K562 (cell line): ENCODE measurements at regions not wholly inside any gene's neighbourhood (a gene's known extent, or its start where the extent isn't known, plus 50 kb on each side); places are given as distances from the start of the nearest gene placed in this dataset.

Experiments
- ATAC-seq: fragments of 200-7000 bp; cut with Tn5 transposase; 3 replicates; pipeline ENCODE4 v1.9.1; 2020; ENCODE audit warnings: moderate library complexity
- BruUV-seq: library from RNA; stranded (reverse); fragments of 400-500 nt; replicated peaks from 2 replicates; lab custom pipeline; 2021; lab: Mats Ljungman, UMichigan
- CTCF ChIA-PET: fragments of 300-600 bp; formaldehyde crosslinking; extraction: SDS; loops from one replicate; lab custom pipeline; 2021; ENCODE audit warnings: low intra/inter-chr PET ratio; lab: Yijun Ruan, JAX
- POLR2A ChIA-PET: fragments of 300-600, 350-650 bp; sonication (Branson Sonifier 250); formaldehyde crosslinking; extraction: SDS; loops from one replicate; lab custom pipeline; 2021; ENCODE audit warnings: antibody characterized with exemption, inconsistent platforms; lab: Yijun Ruan, JAX
- DNase-seq, 4 experiments: peaks; one replicate each; pipeline versions ENCODE4 v3.0.0 to v3.0.0-alpha.2; 2011 to 2018; ENCODE audit warnings: low spot score in 3 of 4, mixed read lengths in 3 of 4; ENCODE audit errors: extremely low read depth in 1 of 4
- FAIRE-seq: peaks from 2 replicates; lab custom pipeline; 2011; peaks lifted over from hg19 to GRCh38; lab: Jason Lieb, UNC
- H2AFZ ChIP-seq: 2 replicates; pipeline ENCODE4 v1.6.0; 2011; ENCODE audit warnings: low read depth, low read length, control low read depth, inconsistent platforms
- H3K27ac ChIP-seq: fragments of 200-600 bp; 3 replicates; pipeline ENCODE4 v1.8.0; 2011; ENCODE audit warnings: low read depth, mild to moderate bottlenecking, control low read depth, inconsistent platforms, low read length, moderate library complexity, mixed read lengths; ENCODE audit errors: extremely low read depth
- H3K27me3 ChIP-seq, 2 experiments: fragments of 300-600 bp in 1 of 2; 2 replicates in 1 of 2; 3 replicates in 1 of 2; pipeline versions ENCODE4 v1.6.0 to v1.8.0; 2011; ENCODE audit warnings: inconsistent platforms in 2 of 2, low read length in 2 of 2, mild to moderate bottlenecking in 1 of 2, mixed read lengths in 1 of 2, moderate library complexity in 1 of 2; ENCODE audit not compliant: control insufficient read depth in 2 of 2, insufficient read depth in 2 of 2
- H3K36me3 ChIP-seq: fragments of 300-600 bp; 3 replicates; pipeline ENCODE4 v1.8.0; 2011; ENCODE audit warnings: mild to moderate bottlenecking, low read length, inconsistent platforms; ENCODE audit not compliant: control insufficient read depth, insufficient read depth
- H3K4me1 ChIP-seq, 2 experiments: fragments of 200-600 bp in 1 of 2; replicated peaks in 1 of 2; 2 replicates in 1 of 2; 3 replicates in 1 of 2; pipeline versions ENCODE4 v1.5.1 to v1.8.0; 2011; ENCODE audit warnings: inconsistent platforms in 2 of 2, low read length in 2 of 2, mild to moderate bottlenecking in 1 of 2, mixed read lengths in 1 of 2, moderate library complexity in 1 of 2; ENCODE audit not compliant: control insufficient read depth in 2 of 2, insufficient read depth in 2 of 2
- H3K4me2 ChIP-seq: 2 replicates; pipeline ENCODE4 v1.6.1; 2011; ENCODE audit warnings: low read length, control low read depth, inconsistent platforms, mixed read lengths; ENCODE audit not compliant: insufficient read depth
- H3K4me3 ChIP-seq: fragments of 200-600 bp; sonication (generic), shearing (Covaris generic); 2 replicates; pipeline ENCODE4 v1.5.1; 2016; ENCODE audit warnings: control low read depth, inconsistent platforms
- H3K79me2 ChIP-seq: fragments of 200-600 bp; 3 replicates; pipeline ENCODE4 v1.8.0; 2011; ENCODE audit warnings: low read length, inconsistent platforms; ENCODE audit not compliant: control insufficient read depth, insufficient read depth
- H3K9ac ChIP-seq, 2 experiments: 2 replicates each; pipeline versions ENCODE4 v1.6.0 to v1.6.1; 2011; ENCODE audit warnings: low read depth in 2 of 2, low read length in 2 of 2, control low read depth in 1 of 2, inconsistent platforms in 1 of 2, mild to moderate bottlenecking in 1 of 2, mixed read lengths in 1 of 2; ENCODE audit not compliant: insufficient read depth in 1 of 2
- H3K9me1 ChIP-seq: one replicate; pipeline ENCODE4 v1.6.0; 2011; ENCODE audit warnings: inconsistent platforms, mild to moderate bottlenecking, low read length, moderate library complexity; ENCODE audit not compliant: control insufficient read depth, insufficient read depth
- H3K9me3 ChIP-seq: replicated peaks from 2 replicates; pipeline ENCODE4 v1.5.1; 2011; ENCODE audit warnings: low read depth, low read length, inconsistent platforms; ENCODE audit not compliant: control insufficient read depth, insufficient read depth
- H4K20me1 ChIP-seq: replicated peaks from 2 replicates; pipeline ENCODE4 v1.6.1; 2011; ENCODE audit warnings: low read length, inconsistent platforms, mixed read lengths; ENCODE audit not compliant: control insufficient read depth, insufficient read depth
- BRD9 ChIP-seq: fragments of 450-650 bp; IDR thresholded peaks from 2 replicates; pipeline ENCODE4 v1.6.1; 2018; ENCODE audit warnings: low read depth; ENCODE audit not compliant: partially characterized antibody
- HCFC1 ChIP-seq: IDR thresholded peaks from 2 replicates; pipeline ENCODE4 v1.6.1; 2012; ENCODE audit warnings: low read depth, low read length, improper control_type of control experiment
- NR2C1 ChIP-seq, 2 experiments: fragments of 450-650 bp; IDR thresholded peaks; 2 replicates each; pipeline ENCODE4 v1.6.1; 2017; ENCODE audit warnings: mild to moderate bottlenecking in 2 of 2, antibody characterized with exemption in 1 of 2, inconsistent platforms in 1 of 2, missing compliant biosample characterization in 1 of 2, missing genetic modification characterization in 1 of 2
- TAF9B ChIP-seq: fragments of 450-650 bp; IDR thresholded peaks from 2 replicates; pipeline ENCODE4 v1.6.1; 2018; ENCODE audit warnings: mild to moderate bottlenecking; ENCODE audit not compliant: partially characterized antibody
- ZNF232 ChIP-seq: sonication (generic); formaldehyde crosslinking; IDR thresholded peaks from 2 replicates; pipeline ENCODE4 v1.8.0; 2022; ENCODE audit warnings: mild to moderate bottlenecking, missing genetic modification reagents
- ZNF431 ChIP-seq: sonication (generic); formaldehyde crosslinking; IDR thresholded peaks from 2 replicates; pipeline ENCODE4 v1.8.0; 2022; ENCODE audit warnings: mild to moderate bottlenecking, missing genetic modification reagents
- WGBS: fragments of 100-300 bp; shearing (Covaris generic); methylation state at CpG from one replicate; pipeline ENCODE4 v1.1.6; 2016; ENCODE audit warnings: low coverage, mixed read lengths; ENCODE audit not compliant: insufficient coverage; ENCODE audit errors: missing lambda C conversion rate; 5-methylcytosine and 5-hydroxymethylcytosine counted together
- in situ Hi-C: fragments of 300-500 bp; cut with MboI; formaldehyde crosslinking; loops from 4 replicates; pipeline ENCODE4 v1.15.0; 2018; ENCODE audit warnings: inconsistent platforms, mixed read lengths
- intact Hi-C: fragments of 100-400 bp; cut with micrococcal nuclease; formaldehyde crosslinking; loops from 2 replicates; pipeline ENCODE4 v1.14.2; 2022
- TF ChIP-seq, protein P1 (sequence below), 2 experiments: IDR thresholded peaks; 2 replicates each; pipeline ENCODE4 v1.6.1; 2011; ENCODE audit warnings: borderline replicate concordance in 1 of 2, control low read depth in 1 of 2, low read depth in 1 of 2, low read length in 1 of 2, mild to moderate bottlenecking in 1 of 2, mixed read lengths in 1 of 2, moderate library complexity in 1 of 2; ENCODE audit not compliant: insufficient read depth in 1 of 2, insufficient read length in 1 of 2, poor library complexity in 1 of 2, severe bottlenecking in 1 of 2; ENCODE audit errors: extremely low read depth in 1 of 2
- TF ChIP-seq, protein P2 (sequence below): fragments of 250-450 bp; sonication (Bioruptor Pico); IDR thresholded peaks from 2 replicates; pipeline ENCODE4 v1.5.0; 2021
- TF ChIP-seq, protein P3 (sequence below): fragments of 250-450 bp; sonication (Bioruptor Pico); IDR thresholded peaks from 2 replicates; pipeline ENCODE4 v1.4.0; 2020; ENCODE audit warnings: mild to moderate bottlenecking, moderate library complexity

DNA sequence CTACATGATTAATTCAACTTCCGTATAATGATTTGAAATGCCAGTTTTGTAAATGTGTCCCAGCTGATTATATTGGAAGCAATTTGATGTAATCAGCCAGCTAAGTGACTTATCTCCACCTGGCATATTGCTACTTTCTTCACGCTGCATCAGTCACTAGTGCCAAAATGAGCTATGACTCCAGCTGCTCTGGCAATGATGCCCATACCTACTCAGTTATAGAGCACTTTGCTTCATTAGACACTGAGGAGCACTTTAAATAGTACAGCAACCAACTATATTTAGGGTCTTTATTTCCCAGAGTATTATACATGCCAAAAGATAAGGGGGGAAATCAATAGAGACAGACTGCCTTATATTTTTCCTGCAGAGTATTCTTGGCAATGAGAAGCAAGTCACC lies 67.9 kb upstream of the LIN7A start:
- H4K20me1 ChIP-seq = no peaks in the 10 kb centered on the region
- FAIRE-seq = no peak
- no TSS peak for BruUV-seq
- intact Hi-C loops = no loop called here
- H3K4me2 ChIP-seq = no peak overlapping the region
- H3K9me3 ChIP-seq = peaks cover 2% of the 10 kb centered on the region; the same call in 1 of the 2 replicates
- H3K4me1 ChIP-seq = no peaks in the 10 kb centered on the region
- H3K27ac ChIP-seq = no peak overlapping the region
- ChIA-PET CTCF (no interaction called here), POLR2A (interaction anchor here (0.6 kb wide), 1 partner anchor 18 kb away, joined by 3 read pairs; no protein-coding TSS in a partner anchor)
- 2% methylated on average over 2 of the region's 2 CpGs for WGBS
- H3K9me1 ChIP-seq = no peaks in the 10 kb centered on the region
- no peak overlapping the region for H3K9ac ChIP-seq
- ATAC-seq = no peak
- in situ Hi-C loops = no loop called here
- no peak for DNase-seq
- H3K79me2 ChIP-seq = no peaks in the 10 kb centered on the region
- TF ChIP-seq ZNF431 (CRISPR knock-in tag) (no peak), NR2C1 (IDR thresholded peaks at IDR 0.05) (no peak), NR2C1 (tag; IDR thresholded peaks at IDR 0.05) (no peak), TAF9B (no peak), ZNF232 (no peak), HCFC1 (no peak), BRD9 (no peak)
- TF ChIP-seq, protein P1, sequence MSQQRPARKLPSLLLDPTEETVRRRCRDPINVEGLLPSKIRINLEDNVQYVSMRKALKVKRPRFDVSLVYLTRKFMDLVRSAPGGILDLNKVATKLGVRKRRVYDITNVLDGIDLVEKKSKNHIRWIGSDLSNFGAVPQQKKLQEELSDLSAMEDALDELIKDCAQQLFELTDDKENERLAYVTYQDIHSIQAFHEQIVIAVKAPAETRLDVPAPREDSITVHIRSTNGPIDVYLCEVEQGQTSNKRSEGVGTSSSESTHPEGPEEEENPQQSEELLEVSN (IDR thresholded peaks at IDR 0.05; ENCODE audit: borderline replicate concordance in 1 of 2, extremely low read depth in 1 of 2, insufficient read depth in 1 of 2, insufficient read length in 1 of 2, low read depth in 1 of 2, low read length in 1 of 2, poor library complexity in 1 of 2, severe bottlenecking in 1 of 2) = no peak
- TF ChIP-seq, protein P2, sequence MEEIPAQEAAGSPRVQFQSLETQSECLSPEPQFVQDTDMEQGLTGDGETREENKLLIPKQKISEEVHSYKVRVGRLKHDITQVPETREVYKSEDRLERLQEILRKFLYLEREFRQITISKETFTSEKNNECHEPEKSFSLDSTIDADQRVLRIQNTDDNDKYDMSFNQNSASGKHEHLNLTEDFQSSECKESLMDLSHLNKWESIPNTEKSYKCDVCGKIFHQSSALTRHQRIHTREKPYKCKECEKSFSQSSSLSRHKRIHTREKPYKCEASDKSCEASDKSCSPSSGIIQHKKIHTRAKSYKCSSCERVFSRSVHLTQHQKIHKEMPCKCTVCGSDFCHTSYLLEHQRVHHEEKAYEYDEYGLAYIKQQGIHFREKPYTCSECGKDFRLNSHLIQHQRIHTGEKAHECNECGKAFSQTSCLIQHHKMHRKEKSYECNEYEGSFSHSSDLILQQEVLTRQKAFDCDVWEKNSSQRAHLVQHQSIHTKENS (CRISPR knock-in tag) = no peak
- TF ChIP-seq, protein P3, sequence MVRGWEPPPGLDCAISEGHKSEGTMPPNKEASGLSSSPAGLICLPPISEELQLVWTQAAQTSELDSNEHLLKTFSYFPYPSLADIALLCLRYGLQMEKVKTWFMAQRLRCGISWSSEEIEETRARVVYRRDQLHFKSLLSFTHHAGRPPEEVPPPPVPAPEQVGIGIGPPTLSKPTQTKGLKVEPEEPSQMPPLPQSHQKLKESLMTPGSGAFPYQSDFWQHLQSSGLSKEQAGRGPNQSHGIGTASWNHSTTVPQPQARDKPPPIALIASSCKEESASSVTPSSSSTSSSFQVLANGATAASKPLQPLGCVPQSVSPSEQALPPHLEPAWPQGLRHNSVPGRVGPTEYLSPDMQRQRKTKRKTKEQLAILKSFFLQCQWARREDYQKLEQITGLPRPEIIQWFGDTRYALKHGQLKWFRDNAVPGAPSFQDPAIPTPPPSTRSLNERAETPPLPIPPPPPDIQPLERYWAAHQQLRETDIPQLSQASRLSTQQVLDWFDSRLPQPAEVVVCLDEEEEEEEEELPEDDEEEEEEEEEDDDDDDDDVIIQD = no peak
- no peak overlapping the region for H2AFZ ChIP-seq
- no peaks in the 10 kb centered on the region for H3K27me3 ChIP-seq
- H3K4me3 ChIP-seq = no peak overlapping the region
- H3K36me3 ChIP-seq = no peaks in the 10 kb centered on the region
